NCI-H69 (cell line): ENCODE measurements at regions not wholly inside any gene's neighbourhood (a gene's known extent, or its start where the extent isn't known, plus 50 kb on each side); places are given as distances from the start of the nearest gene placed in this dataset.
"Not testable (repeated sequence)": the region's sequence is repeated elsewhere in the genome, so short reads cannot be mapped to it uniquely, and the experiment has no call there.

Experiments
- DNase-seq: peaks from one replicate; lab custom pipeline; 2025; lab: John Stamatoyannopoulos, UW

DNA sequence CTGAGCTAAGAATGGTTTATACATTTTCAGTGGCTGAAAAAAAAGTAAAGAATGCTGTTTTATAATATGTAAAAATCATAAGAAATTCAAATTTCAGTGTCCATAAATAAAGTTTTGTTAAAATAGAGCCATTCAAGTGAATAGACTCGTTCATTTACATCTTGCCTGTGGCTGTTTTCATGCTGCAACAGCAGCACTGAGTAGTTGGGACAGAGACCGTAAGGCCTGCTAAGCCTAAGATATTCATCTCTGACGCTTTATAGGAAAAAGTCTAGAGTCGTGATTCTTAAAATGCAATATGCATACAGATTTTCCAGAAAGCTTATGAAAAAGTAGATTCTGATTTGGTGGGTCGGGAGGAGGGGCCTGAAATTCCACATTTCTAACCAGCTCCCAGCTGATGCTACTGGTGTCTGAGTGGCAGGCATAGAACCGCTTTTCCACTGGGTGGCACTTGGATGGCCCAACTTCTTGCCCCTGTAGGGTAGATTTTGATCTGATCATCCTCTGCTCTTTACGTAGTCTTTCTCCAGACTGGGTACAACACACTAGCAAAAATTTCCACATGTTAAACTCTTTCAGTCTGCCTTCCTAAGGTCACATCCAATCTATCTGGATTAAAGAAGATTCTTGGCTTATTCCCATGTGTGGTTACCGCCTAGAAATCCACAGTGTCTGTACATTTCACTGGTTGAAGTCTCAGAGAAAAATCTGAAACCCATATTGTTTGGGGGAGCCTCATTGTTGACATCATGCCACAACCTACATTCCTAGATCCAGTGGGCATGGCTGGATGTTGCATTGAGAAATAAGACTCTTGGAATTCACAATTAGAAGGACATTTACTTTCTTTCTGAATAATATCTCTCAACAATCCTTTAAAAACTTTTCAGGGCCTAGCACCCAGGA, 151.2 kb downstream of the C12orf75 start:
- no peak for DNase-seq

- no peak for DNase-seq
These were observed 152.5 kb downstream of the C12orf75 start for GRCh38 chr12:105482951-105483350.

DNA sequence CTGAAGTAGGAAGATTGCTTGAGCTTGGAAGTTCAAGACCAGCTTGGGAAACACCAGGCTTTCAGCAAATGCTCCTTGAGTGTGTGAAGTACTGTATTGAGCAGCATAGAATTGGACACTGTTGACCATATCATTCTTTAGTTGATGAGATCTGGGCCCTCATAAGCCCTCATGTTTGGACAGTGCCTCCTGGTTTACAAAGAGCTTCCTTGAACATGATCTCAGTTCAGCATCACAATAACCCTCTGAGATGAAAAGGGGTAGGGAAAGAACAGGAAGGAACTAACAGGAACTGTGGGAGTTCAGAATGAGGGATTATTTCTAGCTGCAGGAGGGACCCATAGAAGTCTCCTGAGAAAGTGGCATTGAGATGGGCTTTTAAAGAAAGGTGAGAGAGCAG, 153.2 kb downstream of the C12orf75 start:
- DNase-seq, result no peak

DNA sequence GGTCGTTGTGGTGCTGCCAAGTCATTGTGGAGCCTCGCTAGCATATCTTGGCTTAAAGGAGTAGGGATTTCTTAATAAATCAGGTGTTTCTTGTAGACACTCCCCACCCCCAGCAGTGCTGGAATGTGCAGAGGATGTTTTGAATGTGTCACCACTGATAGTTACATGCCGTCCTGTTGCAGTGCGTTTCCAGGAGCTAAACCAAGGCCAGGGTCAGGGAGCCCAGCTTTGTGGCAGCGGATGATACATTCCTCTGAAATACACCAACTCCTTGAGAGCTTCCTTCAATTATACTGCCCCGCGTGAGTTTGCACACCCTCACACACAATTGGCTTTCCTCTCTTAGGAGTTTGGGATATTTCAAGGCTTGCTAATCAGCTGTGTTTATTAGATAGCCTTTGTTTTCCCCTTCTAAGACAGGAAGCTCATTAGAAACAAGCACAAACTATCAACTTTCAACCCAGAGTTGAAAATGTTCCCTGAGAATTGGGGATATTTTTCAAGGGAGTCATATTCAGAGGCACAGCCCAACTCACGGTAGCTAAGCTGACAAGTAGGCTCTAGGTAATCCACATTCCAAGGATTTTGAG, 154.9 kb downstream of the C12orf75 start:
- no peak for DNase-seq

DNA sequence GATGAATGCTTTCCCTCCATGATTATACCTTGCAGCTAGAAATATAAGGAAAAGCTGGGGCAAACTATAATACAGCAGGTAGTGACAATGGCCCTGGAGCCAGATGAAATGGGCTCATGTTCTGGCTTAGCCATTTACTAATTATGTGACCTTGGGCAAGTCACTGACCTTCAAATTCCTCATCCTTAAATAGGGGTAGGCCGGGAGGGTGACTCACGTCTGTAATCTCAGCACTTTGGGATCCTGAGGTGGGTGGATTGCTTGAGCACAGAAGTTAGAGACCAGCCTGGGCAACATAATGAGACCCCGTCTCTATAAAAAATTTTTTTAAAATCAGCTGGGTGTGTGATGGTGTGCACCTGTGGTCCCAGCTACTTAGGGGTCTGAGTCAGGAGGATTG, 155.4 kb downstream of the C12orf75 start:
- DNase-seq, result no peak

- peak; percentile 39 for DNase-seq
These were observed 157.5 kb downstream of the C12orf75 start for GRCh38 chr12:105487963-105488362.

GRCh38 chr12:105492591-105493545, 162.4 kb downstream of the C12orf75 start:
- DNase-seq, result no peak

GRCh38 chr12:105499205-105499604, 168.7 kb downstream of the C12orf75 start:
- no peak for DNase-seq

DNA sequence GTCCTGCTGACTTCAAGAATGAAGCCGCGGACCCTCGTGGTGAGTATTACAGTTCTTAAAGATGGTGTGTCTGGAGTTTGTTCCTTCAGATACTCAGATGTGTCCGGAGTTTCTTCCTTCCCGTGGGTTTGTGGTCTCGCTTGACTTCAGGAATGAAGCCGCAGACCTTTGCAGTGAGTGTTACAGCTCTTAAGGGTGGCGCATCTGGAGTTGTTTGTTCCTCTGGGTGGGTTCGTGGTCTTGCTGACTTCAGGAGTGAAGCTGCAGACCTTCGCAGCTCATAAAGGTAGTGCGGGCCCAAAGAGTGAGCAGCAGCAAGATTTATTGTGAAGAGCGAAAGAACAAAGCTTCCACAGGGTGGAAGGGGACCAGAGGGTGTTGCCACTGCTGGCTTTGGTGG, 170.2 kb downstream of the C12orf75 start:
- not testable (repeated sequence) for DNase-seq

GRCh38 chr12:105502426-105502930, 172.0 kb downstream of the C12orf75 start:
- no peak for DNase-seq

- DNase-seq, result no peak
These were observed 173.1 kb downstream of the C12orf75 start for GRCh38 chr12:105503619-105504018.

- no peak for DNase-seq
These were observed 173.8 kb downstream of the C12orf75 start for GRCh38 chr12:105504286-105504685.

GRCh38 chr12:105506678-105507310, 176.3 kb downstream of the C12orf75 start:
- no peak for DNase-seq

DNA sequence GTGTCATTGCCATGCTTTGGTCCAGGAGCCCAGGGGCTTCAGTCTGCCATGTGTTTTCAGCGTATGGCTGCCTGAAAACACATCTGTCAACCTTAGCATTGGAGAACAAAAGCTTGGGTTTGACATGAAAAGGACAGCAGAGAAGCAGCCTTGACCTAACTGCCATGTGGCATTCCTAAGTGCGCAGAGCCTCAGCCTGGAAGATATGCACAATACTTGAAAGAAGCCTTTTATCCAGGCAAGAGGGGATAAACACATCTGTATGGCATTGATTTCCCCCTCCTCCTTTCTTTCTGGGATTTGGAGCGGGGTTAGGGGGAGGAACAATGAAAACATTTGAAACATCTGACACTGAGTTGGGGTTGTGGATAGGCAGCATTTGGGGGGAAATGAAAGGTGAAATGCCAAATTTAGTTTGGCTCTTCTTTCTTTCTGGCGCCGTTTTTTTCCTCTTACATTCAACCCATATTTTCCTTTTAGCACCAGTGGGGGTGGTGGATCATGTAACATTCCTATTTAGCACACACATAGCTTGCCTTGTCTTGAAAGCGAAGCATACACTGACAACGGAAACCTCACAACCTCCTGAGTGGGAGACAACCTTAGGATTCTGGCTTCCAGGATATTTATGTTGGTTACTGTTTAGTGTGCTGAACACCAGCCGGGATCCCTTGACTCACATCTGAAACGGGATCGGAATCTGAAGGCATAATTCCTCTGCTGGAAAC, 177.0 kb downstream of the C12orf75 start:
- DNase-seq, result no peak

GRCh38 chr12:105508096-105508495, 177.6 kb downstream of the C12orf75 start:
- no peak for DNase-seq

- DNase-seq, result no peak
These were observed 180.0 kb downstream of the C12orf75 start for GRCh38 chr12:105510526-105510925.

DNA sequence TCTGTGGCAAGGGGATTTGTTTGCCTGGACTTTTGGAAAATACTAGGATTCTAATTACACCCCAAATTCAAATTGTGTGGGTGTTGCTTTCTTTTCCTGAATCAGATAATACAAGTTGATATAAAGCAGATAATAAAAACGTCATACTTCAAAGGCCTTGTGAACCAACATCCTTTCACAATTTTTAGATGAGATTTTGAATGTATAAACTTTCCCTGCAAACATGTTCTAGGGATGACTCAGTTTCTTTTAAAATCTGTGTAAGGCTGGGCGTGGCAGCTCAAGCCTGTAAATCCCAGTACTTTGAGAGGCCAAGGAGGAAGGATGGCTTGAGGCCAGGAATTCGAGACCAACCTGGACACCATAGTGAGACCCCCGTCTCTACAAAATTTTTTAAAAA, 182.4 kb downstream of the C12orf75 start:
- not testable (repeated sequence) for DNase-seq

GRCh38 chr12:105522166-105522825, 191.8 kb downstream of the C12orf75 start:
- DNase-seq, result no peak

DNA sequence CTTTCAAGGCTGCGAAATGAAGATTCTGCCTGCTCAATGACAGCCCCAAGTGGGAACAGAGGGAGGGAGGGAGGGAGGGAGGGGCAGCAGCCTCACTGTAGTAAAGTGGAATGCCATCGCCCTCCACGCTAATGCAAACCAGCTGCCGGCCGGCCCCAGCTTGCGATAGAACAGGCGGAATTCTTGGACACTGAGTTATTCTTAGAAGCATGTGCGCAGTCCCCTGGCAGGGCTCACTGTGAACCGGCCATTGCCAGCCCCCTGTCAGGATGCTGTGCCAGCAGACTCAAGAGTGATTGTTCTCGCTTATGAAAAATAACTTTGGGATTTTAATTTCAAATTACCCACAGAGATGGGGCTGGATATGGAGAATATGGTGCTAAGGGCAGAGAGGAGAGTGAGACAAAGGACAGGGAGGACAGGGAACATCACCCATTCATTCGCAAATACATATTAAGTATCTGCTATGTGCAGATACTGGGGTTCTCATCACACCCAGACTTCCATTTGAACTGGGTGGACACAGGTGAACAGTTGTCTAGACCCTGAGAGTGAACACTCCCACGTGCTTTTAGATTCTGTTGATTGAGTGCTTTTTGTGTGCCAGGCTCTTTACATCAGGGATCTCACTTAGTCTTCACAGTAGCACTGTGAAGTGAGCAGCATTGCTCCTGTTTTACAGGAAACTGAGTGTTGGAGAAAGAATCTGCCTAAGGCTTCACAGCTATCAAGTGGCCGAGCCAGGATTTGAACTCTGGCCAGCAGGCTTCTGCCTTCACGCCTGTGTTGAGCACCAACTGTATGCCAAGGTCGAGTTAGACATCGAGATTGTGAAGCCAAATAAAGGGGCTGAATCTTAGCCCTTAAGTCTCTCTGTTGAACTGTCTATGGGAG, 192.9 kb downstream of the C12orf75 start:
- no peak for DNase-seq
